PC-9 (cell line): ENCODE measurements at regions not wholly inside any gene's neighbourhood (a gene's known extent, or its start where the extent isn't known, plus 50 kb on each side); places are given as distances from the start of the nearest gene placed in this dataset.

Experiments
- BruUV-seq: library from RNA; stranded (reverse); fragments of 400-500 nt; replicated peaks from 2 replicates; lab custom pipeline; 2021; lab: Mats Ljungman, UMichigan
- CTCF ChIA-PET: fragments of 300-600 bp; sonication (Branson Sonifier 250); formaldehyde crosslinking; loops from one replicate; lab custom pipeline; 2022; ENCODE audit warnings: antibody characterized with exemption; lab: Charles Lee
- POLR2A ChIA-PET: fragments of 300-600 bp; sonication (Branson Sonifier 250); formaldehyde crosslinking; loops from one replicate; lab custom pipeline; 2022; ENCODE audit warnings: antibody characterized with exemption; ENCODE audit not compliant: unreplicated experiment; lab: Charles Lee
- DNase-seq, 2 experiments: peaks; one replicate each; pipeline versions ENCODE4 v3.0.0 to v3.0.0-alpha.2; 2015 to 2022; ENCODE audit warnings: mixed read lengths in 1 of 2
- H2AFZ ChIP-seq: fragments of 200-600 bp; sonication (generic); 2 replicates; pipeline ENCODE4 v1.8.1; 2017; ENCODE audit warnings: antibody characterized with exemption
- H3F3A ChIP-seq: fragments of 200-600 bp; sonication (generic); 2 replicates; pipeline ENCODE4 v1.8.1; 2017; ENCODE audit warnings: antibody characterized with exemption, mild to moderate bottlenecking, low read depth; ENCODE audit not compliant: insufficient read depth
- H3K27ac ChIP-seq: fragments of 200-600 bp; sonication (generic); 2 replicates; pipeline ENCODE4 v1.6.1; 2016; ENCODE audit warnings: mixed run types
- H3K27me3 ChIP-seq: fragments of 200-600 bp; sonication (generic); 2 replicates; pipeline ENCODE4 v1.6.1; 2016; ENCODE audit warnings: low read depth, mixed run types; ENCODE audit not compliant: insufficient read depth
- H3K36me3 ChIP-seq: fragments of 200-600 bp; sonication (generic); 2 replicates; pipeline ENCODE4 v1.6.1; 2016; ENCODE audit warnings: low read depth, mixed run types
- H3K4me1 ChIP-seq: fragments of 200-600 bp; sonication (generic); replicated peaks from 2 replicates; pipeline ENCODE4 v1.6.1; 2016; ENCODE audit warnings: mixed run types; ENCODE audit not compliant: insufficient read depth
- H3K4me2 ChIP-seq: fragments of 200-600 bp; sonication (generic); 2 replicates; pipeline ENCODE4 v1.6.1; 2017; ENCODE audit warnings: mixed run types
- H3K4me3 ChIP-seq: fragments of 200-600 bp; sonication (generic); 2 replicates; pipeline ENCODE4 v1.6.1; 2016; ENCODE audit warnings: mixed run types
- H3K79me2 ChIP-seq: fragments of 200-600 bp; sonication (generic); 2 replicates; pipeline ENCODE4 v1.6.1; 2017; ENCODE audit warnings: low read depth, mixed run types
- H3K9me2 ChIP-seq: fragments of 200-600 bp; sonication (generic); 2 replicates; pipeline ENCODE4 v1.8.1; 2017; ENCODE audit warnings: mild to moderate bottlenecking; ENCODE audit not compliant: insufficient read depth
- H3K9me3 ChIP-seq: fragments of 200-600 bp; sonication (generic); 2 replicates; pipeline ENCODE4 v1.8.1; 2016; ENCODE audit warnings: low read depth; ENCODE audit not compliant: insufficient read depth
- H4K20me1 ChIP-seq: fragments of 200-600 bp; sonication (generic); 2 replicates; pipeline ENCODE4 v1.8.1; 2017; ENCODE audit not compliant: insufficient read depth
- EZH2 ChIP-seq: fragments of 200-600 bp; sonication (generic); IDR thresholded peaks from 2 replicates; pipeline ENCODE4 v1.8.0; 2017; ENCODE audit warnings: antibody characterized with exemption, low read depth
- intact Hi-C: fragments of 100-400 bp; cut with micrococcal nuclease; formaldehyde crosslinking; loops from one replicate; pipeline ENCODE4 v1.10.0; 2022; ENCODE audit not compliant: unreplicated experiment
- TF ChIP-seq, protein P1 (sequence below): fragments of 200-600 bp; sonication (generic); conservative IDR thresholded peaks from 2 replicates; pipeline ENCODE4 v1.6.1; 2017; ENCODE audit warnings: mixed run types, antibody characterized with exemption, mild to moderate bottlenecking, moderate library complexity

DNA sequence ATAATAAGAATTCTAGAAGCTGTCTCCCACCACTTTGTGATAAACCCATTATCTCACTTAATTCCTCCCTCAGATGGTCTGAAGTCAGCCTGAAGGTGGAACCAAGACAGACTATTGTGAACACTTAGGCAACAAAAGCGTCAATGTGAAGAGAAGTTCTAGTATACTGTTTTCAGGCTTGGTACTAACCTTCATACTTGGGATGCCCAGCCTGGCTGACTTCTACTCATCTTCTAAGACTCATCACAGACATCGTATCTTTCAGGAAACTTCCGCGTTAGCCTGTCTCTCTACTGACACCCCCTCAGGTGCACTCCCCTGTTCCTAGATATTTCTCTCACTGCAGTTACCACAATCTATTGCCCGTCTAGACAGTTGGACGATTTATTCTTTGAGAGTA lies 201.2 kb downstream of the SATB1 start:
- intact Hi-C loops: no loop called here
- no peaks in the 10 kb centered on the region for H4K20me1 ChIP-seq
- no peaks in the 10 kb centered on the region for H3K79me2 ChIP-seq
- H3K36me3 ChIP-seq: no peaks in the 10 kb centered on the region
- ChIA-PET CTCF (no interaction called here), POLR2A (interaction anchor here (0.6 kb wide), 1 partner anchor 210 kb away, joined by 3 read pairs; no protein-coding TSS in a partner anchor)
- H3K9me3 ChIP-seq: no peaks in the 10 kb centered on the region
- no TSS peak for BruUV-seq
- H3K4me2 ChIP-seq: no peak overlapping the region
- no peak for DNase-seq
- H3K4me1 ChIP-seq: no peaks in the 10 kb centered on the region
- no peak overlapping the region for H3K4me3 ChIP-seq
- H3K9me2 ChIP-seq: no peaks in the 10 kb centered on the region
- H3K27ac ChIP-seq: no peak overlapping the region
- H3F3A ChIP-seq: no peaks in the 10 kb centered on the region
- TF ChIP-seq, protein P1, sequence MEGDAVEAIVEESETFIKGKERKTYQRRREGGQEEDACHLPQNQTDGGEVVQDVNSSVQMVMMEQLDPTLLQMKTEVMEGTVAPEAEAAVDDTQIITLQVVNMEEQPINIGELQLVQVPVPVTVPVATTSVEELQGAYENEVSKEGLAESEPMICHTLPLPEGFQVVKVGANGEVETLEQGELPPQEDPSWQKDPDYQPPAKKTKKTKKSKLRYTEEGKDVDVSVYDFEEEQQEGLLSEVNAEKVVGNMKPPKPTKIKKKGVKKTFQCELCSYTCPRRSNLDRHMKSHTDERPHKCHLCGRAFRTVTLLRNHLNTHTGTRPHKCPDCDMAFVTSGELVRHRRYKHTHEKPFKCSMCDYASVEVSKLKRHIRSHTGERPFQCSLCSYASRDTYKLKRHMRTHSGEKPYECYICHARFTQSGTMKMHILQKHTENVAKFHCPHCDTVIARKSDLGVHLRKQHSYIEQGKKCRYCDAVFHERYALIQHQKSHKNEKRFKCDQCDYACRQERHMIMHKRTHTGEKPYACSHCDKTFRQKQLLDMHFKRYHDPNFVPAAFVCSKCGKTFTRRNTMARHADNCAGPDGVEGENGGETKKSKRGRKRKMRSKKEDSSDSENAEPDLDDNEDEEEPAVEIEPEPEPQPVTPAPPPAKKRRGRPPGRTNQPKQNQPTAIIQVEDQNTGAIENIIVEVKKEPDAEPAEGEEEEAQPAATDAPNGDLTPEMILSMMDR: no peak
- no peak for TF ChIP-seq EZH2
- H2AFZ ChIP-seq: peak overlapping the region; percentile 23; the same call in 1 of the 2 replicates
- no peaks in the 10 kb centered on the region for H3K27me3 ChIP-seq

DNA sequence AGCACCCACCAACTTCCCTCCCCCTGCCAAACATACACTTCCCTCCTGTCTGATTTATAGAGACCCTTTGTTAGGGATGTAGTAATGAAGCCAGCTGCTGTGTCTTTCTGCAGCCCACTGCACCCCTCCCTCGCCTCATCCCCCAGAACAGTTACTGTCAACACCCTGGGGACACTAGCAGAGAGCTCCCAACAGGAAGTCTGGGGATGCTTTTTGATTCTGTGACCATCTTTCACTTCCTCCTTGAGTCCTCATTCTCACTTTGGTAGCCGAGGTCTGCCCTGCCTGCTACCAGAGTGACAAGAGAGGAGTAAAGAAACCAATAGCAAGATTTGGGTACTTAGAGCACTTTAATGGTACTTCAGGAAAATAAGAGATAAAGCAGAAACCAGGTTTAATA lies 201.6 kb downstream of the SATB1 start:
- no peaks in the 10 kb centered on the region for H3K9me3 ChIP-seq
- H3K79me2 ChIP-seq: no peaks in the 10 kb centered on the region
- no peaks in the 10 kb centered on the region for H4K20me1 ChIP-seq
- no peak overlapping the region for H3K4me2 ChIP-seq
- TF ChIP-seq EZH2: no peak
- TF ChIP-seq, protein P1: no peak
- H3K36me3 ChIP-seq: no peaks in the 10 kb centered on the region
- ChIA-PET CTCF (no interaction called here), POLR2A (interaction anchor here (0.6 kb wide), 1 partner anchor 210 kb away, joined by 3 read pairs; no protein-coding TSS in a partner anchor)
- no peaks in the 10 kb centered on the region for H3K9me2 ChIP-seq
- H3F3A ChIP-seq: no peaks in the 10 kb centered on the region
- H3K4me1 ChIP-seq: no peaks in the 10 kb centered on the region
- H3K4me3 ChIP-seq: no peak overlapping the region
- H2AFZ ChIP-seq: peak overlapping the region; percentile 23; the same call in 1 of the 2 replicates
- H3K27ac ChIP-seq: no peak overlapping the region
- DNase-seq: no peak
- no peaks in the 10 kb centered on the region for H3K27me3 ChIP-seq
- BruUV-seq: no TSS peak
- intact Hi-C loops: no loop called here

DNA sequence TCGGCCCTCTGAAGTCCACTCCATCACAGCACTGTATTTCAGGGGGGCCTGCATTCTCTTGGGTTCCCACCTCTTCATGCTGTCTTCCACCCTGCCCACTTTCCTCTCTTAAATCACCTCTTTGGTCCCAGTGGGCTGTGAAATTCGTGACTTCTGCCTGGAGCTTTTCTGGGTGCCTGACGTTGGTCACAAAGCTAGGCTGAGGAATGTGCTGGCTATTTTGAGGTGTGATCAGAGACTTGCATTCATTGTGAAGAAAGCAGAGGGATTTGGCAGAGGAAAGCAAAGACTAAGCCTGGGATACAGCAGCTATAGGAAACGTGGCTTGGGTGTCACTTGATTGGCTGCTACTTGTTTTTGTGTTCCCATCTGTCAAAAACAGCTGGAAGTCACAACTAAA lies 202.5 kb downstream of the SATB1 start:
- DNase-seq: no peak
- no peaks in the 10 kb centered on the region for H3K36me3 ChIP-seq
- no peaks in the 10 kb centered on the region for H3K4me1 ChIP-seq
- no peaks in the 10 kb centered on the region for H3F3A ChIP-seq
- POLR2A ChIA-PET: interaction anchor here (0.6 to 0.7 kb wide), 2 partner anchors 42 to 305 kb away, joined by 3 to 5 read pairs; no protein-coding TSS in a partner anchor
- no peaks in the 10 kb centered on the region for H3K9me3 ChIP-seq
- H3K27me3 ChIP-seq: no peaks in the 10 kb centered on the region
- no TSS peak for BruUV-seq
- no peaks in the 10 kb centered on the region for H3K9me2 ChIP-seq
- no peak overlapping the region for H3K27ac ChIP-seq
- no peak overlapping the region for H2AFZ ChIP-seq
- H3K4me3 ChIP-seq: no peak overlapping the region
- H3K4me2 ChIP-seq: no peak overlapping the region
- no peaks in the 10 kb centered on the region for H3K79me2 ChIP-seq
- CTCF ChIA-PET: interaction anchor here (0.5 kb wide), 1 partner anchor 167 kb away, joined by 5 read pairs; no protein-coding TSS in a partner anchor
- no peaks in the 10 kb centered on the region for H4K20me1 ChIP-seq
- TF ChIP-seq EZH2: no peak
- TF ChIP-seq, protein P1: no peak
- intact Hi-C loops: no loop called here
